ENCODE measurements at regions not wholly inside any gene's neighbourhood (a gene's known extent, or its start where the extent isn't known, plus 50 kb on each side); places are given as distances from the start of the nearest gene placed in this dataset.

DNA sequence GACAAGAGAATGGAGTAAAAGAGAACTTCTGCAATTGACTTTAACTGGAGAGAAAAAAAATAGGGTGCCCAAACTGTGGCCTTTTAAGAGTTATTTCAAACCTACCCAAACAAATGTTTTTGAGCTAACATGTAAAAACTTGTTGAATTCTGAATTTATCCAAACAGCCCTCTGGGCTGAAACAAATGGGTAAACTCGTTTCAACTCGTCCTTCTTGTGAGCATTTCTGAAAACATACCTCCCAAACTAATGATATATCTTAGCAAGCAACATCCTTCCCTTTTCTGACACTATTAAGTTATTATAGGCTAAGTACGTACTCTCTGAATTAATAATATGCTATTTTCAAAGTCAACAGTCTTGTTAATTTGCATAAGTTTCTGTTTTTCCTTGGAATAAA, 793.0 kb upstream of the ACVR2A start:
- H3K27ac ChIP-seq, result no peak overlapping the region
- no peaks in the 10 kb centered on the region for H3K27me3 ChIP-seq
- no peaks in the 10 kb centered on the region for H3K4me1 ChIP-seq (replicated peaks in 1 of 2)
- H3K9me3 ChIP-seq (replicated peaks in 1 of 3), result no peaks in the 10 kb centered on the region
- no peak overlapping the region for H3K4me3 ChIP-seq
- TF ChIP-seq, protein P1, sequence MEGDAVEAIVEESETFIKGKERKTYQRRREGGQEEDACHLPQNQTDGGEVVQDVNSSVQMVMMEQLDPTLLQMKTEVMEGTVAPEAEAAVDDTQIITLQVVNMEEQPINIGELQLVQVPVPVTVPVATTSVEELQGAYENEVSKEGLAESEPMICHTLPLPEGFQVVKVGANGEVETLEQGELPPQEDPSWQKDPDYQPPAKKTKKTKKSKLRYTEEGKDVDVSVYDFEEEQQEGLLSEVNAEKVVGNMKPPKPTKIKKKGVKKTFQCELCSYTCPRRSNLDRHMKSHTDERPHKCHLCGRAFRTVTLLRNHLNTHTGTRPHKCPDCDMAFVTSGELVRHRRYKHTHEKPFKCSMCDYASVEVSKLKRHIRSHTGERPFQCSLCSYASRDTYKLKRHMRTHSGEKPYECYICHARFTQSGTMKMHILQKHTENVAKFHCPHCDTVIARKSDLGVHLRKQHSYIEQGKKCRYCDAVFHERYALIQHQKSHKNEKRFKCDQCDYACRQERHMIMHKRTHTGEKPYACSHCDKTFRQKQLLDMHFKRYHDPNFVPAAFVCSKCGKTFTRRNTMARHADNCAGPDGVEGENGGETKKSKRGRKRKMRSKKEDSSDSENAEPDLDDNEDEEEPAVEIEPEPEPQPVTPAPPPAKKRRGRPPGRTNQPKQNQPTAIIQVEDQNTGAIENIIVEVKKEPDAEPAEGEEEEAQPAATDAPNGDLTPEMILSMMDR (IDR thresholded peaks at IDR 0.05), result no peak
- TF ChIP-seq POLR2A (IDR thresholded peaks at IDR 0.05), result no peak
- no peak for DNase-seq
- 45 to 71% (median 70%) methylated on average over 3 of the region's 3 CpGs for WGBS, 4 donors
- H3K36me3 ChIP-seq (replicated peaks in 1 of 2), result no peaks in the 10 kb centered on the region
- intact Hi-C loops (cut with DNase I), result no loop called here

DNA sequence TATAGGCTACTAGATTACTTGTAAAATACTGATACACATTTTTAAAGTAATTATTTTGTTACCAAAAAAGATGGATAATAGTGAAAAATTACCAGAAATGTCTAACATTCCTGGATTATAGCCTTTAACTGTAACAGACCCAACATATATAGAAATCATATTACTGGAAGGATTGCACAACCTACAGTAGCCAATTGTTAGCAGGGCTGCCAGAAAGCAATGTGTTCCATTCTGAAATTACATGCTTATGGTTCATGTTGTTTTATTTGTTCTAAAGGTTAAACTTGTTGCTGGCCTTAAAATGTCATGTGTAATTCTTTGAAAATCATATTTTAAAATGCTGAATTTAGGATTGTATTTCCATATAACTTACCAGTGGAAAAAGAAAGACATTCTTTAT, 793.6 kb upstream of the ACVR2A start:
- Histone ChIP-seq H3K27ac (no peak overlapping the region), H3K27me3 (no peaks in the 10 kb centered on the region), H3K4me1 (replicated peaks in 1 of 2) (no peaks in the 10 kb centered on the region), H3K9me3 (replicated peaks in 1 of 3) (no peaks in the 10 kb centered on the region), H3K4me3 (no peak overlapping the region), H3K36me3 (replicated peaks in 1 of 2) (no peaks in the 10 kb centered on the region)
- TF ChIP-seq POLR2A (IDR thresholded peaks at IDR 0.05), result no peak
- TF ChIP-seq, protein P1 (IDR thresholded peaks at IDR 0.05), result no peak
- intact Hi-C loops (cut with DNase I), result no loop called here
- no peak for DNase-seq

GRCh38 chr2:147049957-147050356, 794.9 kb upstream of the ACVR2A start:
- H3K36me3 ChIP-seq (replicated peaks in 1 of 2), result no peaks in the 10 kb centered on the region
- H3K4me3 ChIP-seq, result no peak overlapping the region
- intact Hi-C loops (cut with DNase I), result no loop called here
- H3K9me3 ChIP-seq (replicated peaks in 1 of 3), result no peaks in the 10 kb centered on the region
- WGBS, 4 donors, result 45 to 59% (median 53%) methylated on average over 4 of the region's 4 CpGs
- TF ChIP-seq, protein P1 (IDR thresholded peaks at IDR 0.05), result no peak
- TF ChIP-seq POLR2A (IDR thresholded peaks at IDR 0.05), result no peak
- no peaks in the 10 kb centered on the region for H3K27me3 ChIP-seq
- DNase-seq, result no peak
- H3K4me1 ChIP-seq (replicated peaks in 1 of 2), result no peaks in the 10 kb centered on the region
- no peak overlapping the region for H3K27ac ChIP-seq

- TF ChIP-seq, protein P1 (IDR thresholded peaks at IDR 0.05), result no peak
- DNase-seq, result no peak
- Histone ChIP-seq H3K27ac (no peak overlapping the region), H3K36me3 (replicated peaks in 1 of 2) (no peaks in the 10 kb centered on the region), H3K9me3 (replicated peaks in 1 of 3) (no peaks in the 10 kb centered on the region), H3K4me3 (no peak overlapping the region), H3K27me3 (no peaks in the 10 kb centered on the region), H3K4me1 (replicated peaks in 1 of 2) (no peaks in the 10 kb centered on the region)
- 53 to 65% (median 58%) methylated on average over 4 of the region's 4 CpGs for WGBS, 4 donors
- intact Hi-C loops (cut with DNase I), result no loop called here
Measured at GRCh38 chr2:147046473-147046872, 798.4 kb upstream of the ACVR2A start.
